ENCODE measurements at regions not wholly inside any gene's neighbourhood (a gene's known extent, or its start where the extent isn't known, plus 50 kb on each side); places are given as distances from the start of the nearest gene placed in this dataset.

DNA sequence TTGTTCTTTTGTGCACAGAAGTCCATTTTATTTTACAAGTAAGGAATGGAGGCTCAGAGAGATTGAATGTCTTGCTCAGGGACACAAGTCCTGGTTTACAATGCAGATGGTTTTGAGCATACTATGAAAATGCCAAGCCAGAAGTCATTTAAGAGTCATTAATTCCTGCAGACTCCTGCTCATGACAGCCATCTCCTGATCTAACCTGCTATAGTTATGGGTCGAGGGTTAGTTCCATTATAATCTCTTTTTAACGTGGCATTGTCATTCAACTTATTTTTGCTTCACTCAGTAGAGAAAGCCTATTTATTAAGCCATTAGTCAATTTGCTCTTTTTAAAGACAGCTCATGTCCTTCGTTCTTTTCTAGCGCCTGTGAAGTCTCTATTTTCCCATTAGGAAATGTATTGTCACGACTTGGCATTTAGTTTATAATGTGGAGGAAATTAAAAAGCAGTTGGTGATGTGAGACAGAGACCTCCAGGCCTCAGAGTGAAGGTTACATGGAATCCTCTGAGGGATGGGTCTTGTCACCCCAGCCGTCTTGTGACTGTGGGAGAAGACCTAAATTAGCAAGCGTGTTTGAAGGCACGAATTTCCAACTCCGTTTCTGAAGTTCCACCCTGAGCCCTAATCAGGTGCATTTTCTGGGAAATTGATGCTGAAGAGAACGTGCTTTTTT, 84.1 kb downstream of the ACTBL2 start:
- no peaks in the 10 kb centered on the region for H3K27me3 ChIP-seq (ENCODE audit: control insufficient read depth, insufficient read depth, low read length)
- H3K4me3 ChIP-seq (ENCODE audit: low read depth, low read length): no peak overlapping the region
- ChIA-PET POLR2A (no interaction called here), CTCF (no interaction called here)
- no peak for DNase-seq (ENCODE audit: low read depth, low spot score)
- TF ChIP-seq, protein P1, sequence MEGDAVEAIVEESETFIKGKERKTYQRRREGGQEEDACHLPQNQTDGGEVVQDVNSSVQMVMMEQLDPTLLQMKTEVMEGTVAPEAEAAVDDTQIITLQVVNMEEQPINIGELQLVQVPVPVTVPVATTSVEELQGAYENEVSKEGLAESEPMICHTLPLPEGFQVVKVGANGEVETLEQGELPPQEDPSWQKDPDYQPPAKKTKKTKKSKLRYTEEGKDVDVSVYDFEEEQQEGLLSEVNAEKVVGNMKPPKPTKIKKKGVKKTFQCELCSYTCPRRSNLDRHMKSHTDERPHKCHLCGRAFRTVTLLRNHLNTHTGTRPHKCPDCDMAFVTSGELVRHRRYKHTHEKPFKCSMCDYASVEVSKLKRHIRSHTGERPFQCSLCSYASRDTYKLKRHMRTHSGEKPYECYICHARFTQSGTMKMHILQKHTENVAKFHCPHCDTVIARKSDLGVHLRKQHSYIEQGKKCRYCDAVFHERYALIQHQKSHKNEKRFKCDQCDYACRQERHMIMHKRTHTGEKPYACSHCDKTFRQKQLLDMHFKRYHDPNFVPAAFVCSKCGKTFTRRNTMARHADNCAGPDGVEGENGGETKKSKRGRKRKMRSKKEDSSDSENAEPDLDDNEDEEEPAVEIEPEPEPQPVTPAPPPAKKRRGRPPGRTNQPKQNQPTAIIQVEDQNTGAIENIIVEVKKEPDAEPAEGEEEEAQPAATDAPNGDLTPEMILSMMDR (IDR thresholded peaks at IDR 0.05; ENCODE audit: low read depth, low read length): no peak
- no peak overlapping the region for H3K27ac ChIP-seq (ENCODE audit: low read depth, low read length)
- no peaks in the 10 kb centered on the region for H3K9me3 ChIP-seq (ENCODE audit: control insufficient read depth, insufficient read depth, low read length)

DNA sequence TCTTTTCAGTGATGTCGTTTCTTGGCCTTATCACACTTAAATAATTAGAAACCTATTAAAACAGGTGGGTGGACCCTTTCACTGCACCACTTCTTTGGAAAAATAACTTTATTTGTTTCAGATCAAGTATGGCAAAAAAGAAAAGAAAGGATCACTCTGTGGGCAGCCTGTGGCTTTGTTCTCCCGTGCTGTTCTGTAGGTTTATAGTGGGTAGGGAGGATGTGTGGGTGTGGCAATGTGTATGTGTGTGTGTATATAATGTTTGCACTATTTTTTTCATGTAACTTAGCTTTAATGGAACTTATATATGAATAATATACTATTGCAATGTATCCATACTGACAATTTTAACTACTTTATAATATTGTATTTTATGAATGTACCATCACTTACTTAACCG, 85.9 kb downstream of the ACTBL2 start:
- H3K27me3 ChIP-seq (ENCODE audit: control insufficient read depth, insufficient read depth, low read length): no peaks in the 10 kb centered on the region
- TF ChIP-seq, protein P1 (IDR thresholded peaks at IDR 0.05; ENCODE audit: low read depth, low read length): no peak
- CTCF ChIA-PET: interaction anchor here (0.5 kb wide), 1 partner anchor 99 kb away, joined by 6 read pairs; no protein-coding TSS in a partner anchor
- H3K4me3 ChIP-seq (ENCODE audit: low read depth, low read length): no peak overlapping the region
- DNase-seq (ENCODE audit: low read depth, low spot score): no peak
- no peak overlapping the region for H3K27ac ChIP-seq (ENCODE audit: low read depth, low read length)
- H3K9me3 ChIP-seq (ENCODE audit: control insufficient read depth, insufficient read depth, low read length): no peaks in the 10 kb centered on the region
- POLR2A ChIA-PET: no interaction called here

DNA sequence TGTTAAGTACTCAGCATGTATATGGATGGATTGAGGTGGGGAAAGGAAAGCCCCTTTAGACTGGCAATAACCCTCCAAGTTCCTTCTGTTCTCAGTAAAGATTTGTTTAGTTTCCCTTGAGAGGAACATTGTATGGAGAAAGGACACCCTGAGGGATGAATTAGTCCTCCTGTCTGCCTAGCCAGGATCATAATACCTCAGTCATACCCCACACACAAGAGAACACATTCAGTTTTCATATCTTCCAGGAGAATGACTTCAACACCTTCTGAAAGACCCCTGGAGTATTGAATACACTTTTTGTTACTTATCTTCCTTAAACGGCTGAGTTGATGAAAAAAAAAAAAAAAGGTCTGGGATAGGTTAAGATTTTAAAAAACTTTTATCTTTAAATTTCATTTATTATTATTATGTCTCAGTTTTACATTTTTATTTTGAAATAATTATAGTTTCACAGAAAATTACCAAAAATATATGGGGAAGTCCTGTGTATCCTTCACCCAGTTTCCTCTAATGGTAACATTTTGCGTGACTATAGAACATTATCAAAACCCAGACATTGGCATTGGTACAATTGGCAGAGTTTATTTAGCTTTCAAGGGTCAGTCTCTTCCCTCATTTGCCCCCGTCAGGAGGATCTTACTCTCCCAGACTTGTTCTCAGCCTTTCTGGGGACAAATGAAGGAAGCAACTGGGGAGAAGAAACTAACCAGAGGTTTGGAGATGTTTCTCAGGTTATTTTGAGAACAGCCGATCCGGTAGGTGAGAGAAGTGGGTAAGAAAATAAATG, 88.0 kb downstream of the ACTBL2 start:
- Histone ChIP-seq H3K27me3 (ENCODE audit: control insufficient read depth, insufficient read depth, low read length) (no peaks in the 10 kb centered on the region), H3K4me3 (ENCODE audit: low read depth, low read length) (no peak overlapping the region), H3K27ac (ENCODE audit: low read depth, low read length) (no peak overlapping the region), H3K9me3 (ENCODE audit: control insufficient read depth, insufficient read depth, low read length) (no peaks in the 10 kb centered on the region)
- POLR2A ChIA-PET: no interaction called here
- CTCF ChIA-PET: no interaction called here
- DNase-seq (ENCODE audit: low read depth, low spot score): no peak
- TF ChIP-seq, protein P1 (IDR thresholded peaks at IDR 0.05; ENCODE audit: low read depth, low read length): no peak

DNA sequence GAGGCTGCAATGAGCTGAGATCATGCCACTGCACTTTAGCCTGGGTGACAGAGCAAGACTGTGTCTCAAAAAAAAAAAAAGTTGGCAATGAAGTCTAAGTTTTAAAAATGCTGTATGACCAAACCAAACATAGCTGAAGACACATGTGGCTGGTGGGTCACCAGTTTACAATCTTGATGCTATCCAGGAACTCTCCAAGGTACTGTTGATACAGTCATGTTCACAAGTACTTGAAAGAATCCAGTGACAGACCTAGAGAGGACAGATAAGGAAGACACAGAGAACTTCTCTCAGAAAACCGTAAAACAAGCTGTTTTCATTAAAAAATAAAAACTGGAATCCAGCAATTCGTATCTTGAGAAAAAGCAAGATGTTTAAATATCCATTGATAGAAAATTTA, 95.7 kb downstream of the ACTBL2 start:
- H3K27ac ChIP-seq (ENCODE audit: low read depth, low read length): no peak overlapping the region
- no peak for DNase-seq (ENCODE audit: low read depth, low spot score)
- TF ChIP-seq, protein P1 (IDR thresholded peaks at IDR 0.05; ENCODE audit: low read depth, low read length): no peak
- ChIA-PET CTCF (no interaction called here), POLR2A (no interaction called here)
- H3K4me3 ChIP-seq (ENCODE audit: low read depth, low read length): no peak overlapping the region
- no peaks in the 10 kb centered on the region for H3K27me3 ChIP-seq (ENCODE audit: control insufficient read depth, insufficient read depth, low read length)
- H3K9me3 ChIP-seq (ENCODE audit: control insufficient read depth, insufficient read depth, low read length): peaks cover 4% of the 10 kb centered on the region; the same call in 1 of the 2 replicates
